Ovary (tissue), 7 donors: ENCODE measurements at regions not wholly inside any gene's neighbourhood (a gene's known extent, or its start where the extent isn't known, plus 50 kb on each side); places are given as distances from the start of the nearest gene placed in this dataset.
A peak's percentile ranks its signal among the peaks of the same experiment; 100 is the strongest.

Source experiments
- DNase-seq, 5 donors: peaks; one replicate each; pipeline ENCODE4 v3.0.0-alpha.2; 2019 to 2020
- H3K27ac ChIP-seq, 2 donors: fragments of 200-600 bp; one replicate each; pipeline versions ENCODE4 v1.5.1 to v1.8.0; 2019 to 2022
- H3K27me3 ChIP-seq: fragments of 200-600 bp; one replicate; pipeline ENCODE4 v1.8.0; 2022
- H3K36me3 ChIP-seq: fragments of 200-600 bp; sonication (generic); one replicate; pipeline ENCODE4 v1.5.1; 2019
- H3K4me1 ChIP-seq: one replicate; pipeline ENCODE4 v1.8.1; 2013; ENCODE audit warnings: mild to moderate bottlenecking, moderate library complexity; ENCODE audit not compliant: insufficient read depth
- H3K4me3 ChIP-seq: fragments of 200-600 bp; sonication (generic); one replicate; pipeline ENCODE4 v1.5.1; 2017
- H3K9me3 ChIP-seq, 2 donors: fragments of 200-600 bp in 1 of 2; sonication (generic) in 1 of 2; one replicate each; pipeline versions ENCODE4 v1.5.1 to v1.8.1; 2013 to 2019; ENCODE audit warnings: mild to moderate bottlenecking in 1 of 2, moderate library complexity in 1 of 2
- CTCF ChIP-seq, 3 donors: fragments of 450-650 bp in 2 of 3; fragments of 200-600 bp in 1 of 3; IDR thresholded peaks; one replicate each; pipeline versions ENCODE4 v1.5.1 to v1.8.0; 2016 to 2022; ENCODE audit warnings: antibody characterized with exemption in 3 of 3, mild to moderate bottlenecking in 1 of 3
- EP300 ChIP-seq: sonication (generic); formaldehyde crosslinking; IDR thresholded peaks from one replicate; pipeline ENCODE4 v1.6.1; 2017; ENCODE audit warnings: antibody characterized with exemption
- POLR2A ChIP-seq: fragments of 450-650 bp; IDR thresholded peaks from one replicate; pipeline ENCODE4 v1.6.1; 2017; ENCODE audit warnings: antibody characterized with exemption, mild to moderate bottlenecking, moderate library complexity
- WGBS, 3 donors: extraction: QIAGEN DNeasy Blood & Tissue Kit in 1 of 3; methylation state at CpG; one replicate each; pipeline versions ENCODE4 v1.1.5 to v1.1.7; 2013 to 2017; 5-methylcytosine and 5-hydroxymethylcytosine counted together
- intact Hi-C, 4 donors: fragments of 100-400 bp; cut with DNase I; formaldehyde crosslinking; loops; one replicate each; pipeline versions ENCODE4 v1.11.0 to v1.15.1; 2022 to 2023
- donor health status: DM: no; HTN: no; CAD: no; lungs with moderate emphysema.
- donor health status: DM: no; HTN: no; CAD: no.
- donor health status: Bipolar disorder and iron deficiency.
- donor health status: DM: no; HTN: no; CAD: no.
- donor health status: DM: yes; HTN: yes; CAD: no.

GRCh38 chr3:151550025-151550618, 89.3 kb upstream of the IGSF10 start:
- TF ChIP-seq CTCF (IDR thresholded peaks at IDR 0.05), result no peak
- no peak for TF ChIP-seq EP300
- TF ChIP-seq POLR2A, result no peak
- Histone ChIP-seq H3K4me1 (peaks cover 6% of the 10 kb centered on the region), H3K4me3 (no peak overlapping the region), H3K27me3 (no peaks in the 10 kb centered on the region), H3K9me3 (no peaks in the 10 kb centered on the region), H3K36me3 (no peaks in the 10 kb centered on the region), H3K27ac (peak overlapping the region in 1 of 2 donors; percentile 34)
- 17 to 24% (median 18%) methylated on average over 4 of the region's 4 CpGs for WGBS, 3 donors
- intact Hi-C loops, result no loop called here
- no peak for DNase-seq

- intact Hi-C loops, result no loop called here
- no peaks in the 10 kb centered on the region for H3K27me3 ChIP-seq
- WGBS, 3 donors, result 77 to 94% (median 88%) methylated on average over 2 of the region's 2 CpGs
- no peaks in the 10 kb centered on the region for H3K9me3 ChIP-seq
- TF ChIP-seq POLR2A (no peak), EP300 (no peak), CTCF (IDR thresholded peaks at IDR 0.05) (no peak)
- no peak overlapping the region for H3K4me3 ChIP-seq
- no peak for DNase-seq
- H3K36me3 ChIP-seq, result no peaks in the 10 kb centered on the region
- H3K4me1 ChIP-seq, result peaks cover 4% of the 10 kb centered on the region
- no peak overlapping the region for H3K27ac ChIP-seq
Observed at GRCh38 chr3:151548195-151548594, 87.3 kb upstream of the IGSF10 start.

- TF ChIP-seq POLR2A (no peak), EP300 (no peak), CTCF (IDR thresholded peaks at IDR 0.05) (no peak)
- Histone ChIP-seq H3K4me1 (peaks cover 2% of the 10 kb centered on the region), H3K27me3 (no peaks in the 10 kb centered on the region), H3K36me3 (no peaks in the 10 kb centered on the region), H3K27ac (no peak overlapping the region), H3K9me3 (no peaks in the 10 kb centered on the region), H3K4me3 (no peak overlapping the region)
- DNase-seq, result no peak
- intact Hi-C loops, result no loop called here
Observed at GRCh38 chr3:151544164-151544548, 83.3 kb upstream of the IGSF10 start.

- no peak for TF ChIP-seq POLR2A
- TF ChIP-seq CTCF (IDR thresholded peaks at IDR 0.05), result no peak
- no peak for TF ChIP-seq EP300
- Histone ChIP-seq H3K36me3 (no peaks in the 10 kb centered on the region), H3K9me3 (no peaks in the 10 kb centered on the region), H3K27me3 (no peaks in the 10 kb centered on the region), H3K27ac (no peak overlapping the region), H3K4me1 (peaks cover 2% of the 10 kb centered on the region), H3K4me3 (no peak overlapping the region)
- intact Hi-C loops, result no loop called here
- DNase-seq, result no peak
Observed at GRCh38 chr3:151541178-151541577, 80.3 kb upstream of the IGSF10 start.
